ENCODE measurements at regions not wholly inside any gene's neighbourhood (a gene's known extent, or its start where the extent isn't known, plus 50 kb on each side); places are given as distances from the start of the nearest gene placed in this dataset.
"Not testable (repeated sequence)": the region's sequence is repeated elsewhere in the genome, so short reads cannot be mapped to it uniquely, and the experiment has no call there.

DNA sequence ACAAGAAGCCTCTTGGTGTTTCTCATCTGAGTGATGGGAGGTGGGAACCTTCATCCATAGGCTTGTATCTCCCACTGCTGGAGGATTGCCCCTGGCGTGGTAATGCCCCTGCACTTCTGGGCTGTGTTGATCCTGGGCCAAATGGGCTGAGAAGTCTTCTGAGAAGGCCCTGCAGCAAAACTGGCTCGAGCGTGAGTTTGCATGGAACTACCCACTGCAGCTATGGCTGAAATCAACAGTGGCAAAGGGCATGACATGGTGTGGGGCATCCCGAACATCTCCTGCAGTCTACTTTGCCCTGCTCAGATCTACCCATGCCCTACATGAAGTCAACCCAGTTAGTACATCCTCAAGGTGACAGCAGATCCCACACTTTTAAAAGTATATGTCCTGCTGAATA lies 130.6 kb downstream of the NRN1 start:
- TF ChIP-seq, protein P1, sequence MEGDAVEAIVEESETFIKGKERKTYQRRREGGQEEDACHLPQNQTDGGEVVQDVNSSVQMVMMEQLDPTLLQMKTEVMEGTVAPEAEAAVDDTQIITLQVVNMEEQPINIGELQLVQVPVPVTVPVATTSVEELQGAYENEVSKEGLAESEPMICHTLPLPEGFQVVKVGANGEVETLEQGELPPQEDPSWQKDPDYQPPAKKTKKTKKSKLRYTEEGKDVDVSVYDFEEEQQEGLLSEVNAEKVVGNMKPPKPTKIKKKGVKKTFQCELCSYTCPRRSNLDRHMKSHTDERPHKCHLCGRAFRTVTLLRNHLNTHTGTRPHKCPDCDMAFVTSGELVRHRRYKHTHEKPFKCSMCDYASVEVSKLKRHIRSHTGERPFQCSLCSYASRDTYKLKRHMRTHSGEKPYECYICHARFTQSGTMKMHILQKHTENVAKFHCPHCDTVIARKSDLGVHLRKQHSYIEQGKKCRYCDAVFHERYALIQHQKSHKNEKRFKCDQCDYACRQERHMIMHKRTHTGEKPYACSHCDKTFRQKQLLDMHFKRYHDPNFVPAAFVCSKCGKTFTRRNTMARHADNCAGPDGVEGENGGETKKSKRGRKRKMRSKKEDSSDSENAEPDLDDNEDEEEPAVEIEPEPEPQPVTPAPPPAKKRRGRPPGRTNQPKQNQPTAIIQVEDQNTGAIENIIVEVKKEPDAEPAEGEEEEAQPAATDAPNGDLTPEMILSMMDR (conservative IDR thresholded peaks at IDR 0.05 in 1 of 2, IDR thresholded peaks at IDR 0.05 in 1 of 2; ENCODE audit: low read depth in 1 of 2, low read length in 2 of 2), result no peak
- no peak for TF ChIP-seq EZH2 (IDR thresholded peaks at IDR 0.05; ENCODE audit: low read length, missing control alignments)
- H3K9ac ChIP-seq (ENCODE audit: insufficient read depth, low read length), result no peak overlapping the region
- H3K4me3 ChIP-seq (replicated peaks in 1 of 4; ENCODE audit: control extremely low read depth in 1 of 4, insufficient read depth in 1 of 4, low read depth in 3 of 4, low read length in 4 of 4), result no peak overlapping the region
- H3K9me3 ChIP-seq (ENCODE audit: control insufficient read depth, insufficient read depth, low read depth, low read length), result no peaks in the 10 kb centered on the region
- no peaks in the 10 kb centered on the region for H3K36me3 ChIP-seq (ENCODE audit: control insufficient read depth, insufficient read depth, low read length)
- no peak overlapping the region for H3K4me2 ChIP-seq (ENCODE audit: extremely low read depth, insufficient read depth, low read length)
- no peak overlapping the region for H3K27ac ChIP-seq (ENCODE audit: insufficient read depth, low read length)
- H4K20me1 ChIP-seq (ENCODE audit: control insufficient read depth, extremely low read depth, insufficient read depth, low read length), result no peaks in the 10 kb centered on the region
- H3K4me1 ChIP-seq (ENCODE audit: control insufficient read depth, extremely low read depth, insufficient read depth, low read length), result no peaks in the 10 kb centered on the region
- H2AFZ ChIP-seq (ENCODE audit: low read length), result no peak overlapping the region
- H3K27me3 ChIP-seq (ENCODE audit: control insufficient read depth, insufficient read depth, low read length), result no peaks in the 10 kb centered on the region
- no peak for DNase-seq (ENCODE audit: low read depth in 2 of 2)
- H3K79me2 ChIP-seq (ENCODE audit: control insufficient read depth, insufficient read depth, low read length), result no peaks in the 10 kb centered on the region

GRCh38 chr6:5873976-5874375 lies 132.7 kb downstream of the NRN1 start:
- not testable (repeated sequence) for H3K4me2 ChIP-seq (ENCODE audit: extremely low read depth, insufficient read depth, low read length); H3K79me2 ChIP-seq (ENCODE audit: control insufficient read depth, insufficient read depth, low read length); H3K36me3 ChIP-seq (ENCODE audit: control insufficient read depth, insufficient read depth, low read length); H3K27me3 ChIP-seq (ENCODE audit: control insufficient read depth, insufficient read depth, low read length); H3K4me3 ChIP-seq (replicated peaks in 1 of 4; ENCODE audit: control extremely low read depth in 1 of 4, insufficient read depth in 1 of 4, low read depth in 3 of 4, low read length in 4 of 4); H3K9me3 ChIP-seq (ENCODE audit: control insufficient read depth, insufficient read depth, low read depth, low read length); H2AFZ ChIP-seq (ENCODE audit: low read length); H3K4me1 ChIP-seq (ENCODE audit: control insufficient read depth, extremely low read depth, insufficient read depth, low read length); DNase-seq (ENCODE audit: low read depth in 2 of 2); H4K20me1 ChIP-seq (ENCODE audit: control insufficient read depth, extremely low read depth, insufficient read depth, low read length); H3K27ac ChIP-seq (ENCODE audit: insufficient read depth, low read length); H3K9ac ChIP-seq (ENCODE audit: insufficient read depth, low read length)

DNA sequence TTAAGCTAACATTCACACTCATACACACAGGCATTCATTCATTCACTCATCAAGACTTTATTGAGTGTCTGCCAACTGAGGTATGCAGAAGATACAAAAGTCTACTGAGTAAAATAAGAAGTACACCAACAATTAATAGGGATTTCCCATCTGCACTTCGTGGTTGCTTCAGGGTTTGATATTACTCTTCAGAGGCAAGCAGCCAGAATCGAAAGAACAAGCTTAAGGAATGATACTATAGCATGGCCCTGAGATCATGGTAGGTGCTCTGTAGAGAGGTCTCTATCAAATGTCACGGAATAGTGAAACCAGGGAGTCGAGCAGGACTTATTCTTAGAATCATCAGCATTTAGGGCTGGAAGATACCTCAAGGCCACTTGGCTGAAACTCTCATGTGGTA lies 135.4 kb downstream of the NRN1 start:
- Histone ChIP-seq H3K79me2 (ENCODE audit: control insufficient read depth, insufficient read depth, low read length) (no peaks in the 10 kb centered on the region), H3K27ac (ENCODE audit: insufficient read depth, low read length) (no peak overlapping the region), H3K27me3 (ENCODE audit: control insufficient read depth, insufficient read depth, low read length) (no peaks in the 10 kb centered on the region), H4K20me1 (ENCODE audit: control insufficient read depth, extremely low read depth, insufficient read depth, low read length) (no peaks in the 10 kb centered on the region), H3K4me2 (ENCODE audit: extremely low read depth, insufficient read depth, low read length) (no peak overlapping the region), H3K9me3 (ENCODE audit: control insufficient read depth, insufficient read depth, low read depth, low read length) (no peaks in the 10 kb centered on the region), H3K9ac (ENCODE audit: insufficient read depth, low read length) (no peak overlapping the region), H2AFZ (ENCODE audit: low read length) (no peak overlapping the region), H3K4me1 (ENCODE audit: control insufficient read depth, extremely low read depth, insufficient read depth, low read length) (no peaks in the 10 kb centered on the region), H3K36me3 (ENCODE audit: control insufficient read depth, insufficient read depth, low read length) (no peaks in the 10 kb centered on the region), H3K4me3 (replicated peaks in 1 of 4; ENCODE audit: control extremely low read depth in 1 of 4, insufficient read depth in 1 of 4, low read depth in 3 of 4, low read length in 4 of 4) (no peak overlapping the region)
- TF ChIP-seq, protein P1 (conservative IDR thresholded peaks at IDR 0.05 in 1 of 2, IDR thresholded peaks at IDR 0.05 in 1 of 2; ENCODE audit: low read depth in 1 of 2, low read length in 2 of 2), result no peak
- no peak for TF ChIP-seq EZH2 (IDR thresholded peaks at IDR 0.05; ENCODE audit: low read length, missing control alignments)
- no peak for DNase-seq (ENCODE audit: low read depth in 2 of 2)

GRCh38 chr6:5869676-5870075 lies 137.0 kb downstream of the NRN1 start:
- Histone ChIP-seq H3K36me3 (ENCODE audit: control insufficient read depth, insufficient read depth, low read length) (no peaks in the 10 kb centered on the region), H3K4me2 (ENCODE audit: extremely low read depth, insufficient read depth, low read length) (no peak overlapping the region), H3K27me3 (ENCODE audit: control insufficient read depth, insufficient read depth, low read length) (no peaks in the 10 kb centered on the region), H2AFZ (ENCODE audit: low read length) (no peak overlapping the region), H4K20me1 (ENCODE audit: control insufficient read depth, extremely low read depth, insufficient read depth, low read length) (no peaks in the 10 kb centered on the region), H3K27ac (ENCODE audit: insufficient read depth, low read length) (no peak overlapping the region), H3K4me3 (replicated peaks in 1 of 4; ENCODE audit: control extremely low read depth in 1 of 4, insufficient read depth in 1 of 4, low read depth in 3 of 4, low read length in 4 of 4) (no peak overlapping the region), H3K4me1 (ENCODE audit: control insufficient read depth, extremely low read depth, insufficient read depth, low read length) (no peaks in the 10 kb centered on the region), H3K9me3 (ENCODE audit: control insufficient read depth, insufficient read depth, low read depth, low read length) (no peaks in the 10 kb centered on the region), H3K79me2 (ENCODE audit: control insufficient read depth, insufficient read depth, low read length) (no peaks in the 10 kb centered on the region), H3K9ac (ENCODE audit: insufficient read depth, low read length) (no peak overlapping the region)
- no peak for DNase-seq (ENCODE audit: low read depth in 2 of 2)
- no peak for TF ChIP-seq EZH2 (IDR thresholded peaks at IDR 0.05; ENCODE audit: low read length, missing control alignments)
- TF ChIP-seq, protein P1 (conservative IDR thresholded peaks at IDR 0.05 in 1 of 2, IDR thresholded peaks at IDR 0.05 in 1 of 2; ENCODE audit: low read depth in 1 of 2, low read length in 2 of 2), result no peak

Measured in fibroblast of lung (primary cell).